ENCODE measurements at regions not wholly inside any gene's neighbourhood (a gene's known extent, or its start where the extent isn't known, plus 50 kb on each side); places are given as distances from the start of the nearest gene placed in this dataset.
A peak's percentile ranks its signal among the peaks of the same experiment; 100 is the strongest.

DNA sequence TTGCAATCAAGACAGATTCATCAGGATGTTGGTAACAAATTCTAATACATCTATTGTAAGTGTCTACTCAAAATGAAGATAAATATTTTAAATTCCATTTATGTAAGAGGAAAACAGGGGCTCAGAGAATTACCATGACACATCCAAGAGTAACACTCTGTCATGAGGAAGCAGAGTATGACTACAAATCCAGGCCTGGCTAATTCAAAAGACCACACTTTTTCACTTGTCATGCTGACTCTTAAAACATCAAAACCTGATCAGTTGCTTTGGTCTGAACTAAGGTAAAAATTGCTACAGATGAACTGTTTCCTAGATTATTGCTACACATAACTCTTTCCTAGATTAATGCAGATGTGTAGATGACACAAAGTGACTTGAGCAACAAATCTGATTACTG is 880.6 kb downstream of the TSN start:
- H3K4me2 ChIP-seq (ENCODE audit: low read length) = no peak overlapping the region
- H3K36me3 Mint-ChIP-seq (ENCODE audit: low read depth, unreplicated experiment) = no peaks in the 10 kb centered on the region
- no peaks in the 10 kb centered on the region for H3K27me3 ChIP-seq (ENCODE audit: insufficient read depth, low read length)
- H3K9me3 ChIP-seq (ENCODE audit: insufficient read depth, low read depth, low read length) = no peaks in the 10 kb centered on the region
- DNase-seq (ENCODE audit: low read depth) (peak; percentile 19), FAIRE-seq (no peak)
- H3K36me3 ChIP-seq (ENCODE audit: insufficient read depth, low read length) = no peaks in the 10 kb centered on the region
- no peaks in the 10 kb centered on the region for H3K79me2 ChIP-seq (ENCODE audit: insufficient read depth, low read length)
- peak overlapping the region; percentile 72 for H3K27ac Mint-ChIP-seq (ENCODE audit: unreplicated experiment)
- no peaks in the 10 kb centered on the region for H3K27me3 Mint-ChIP-seq (ENCODE audit: low read depth, unreplicated experiment)
- no peak overlapping the region for H3K4me3 ChIP-seq (ENCODE audit: insufficient read depth, low read depth, low read length)
- H3K4me1 ChIP-seq (ENCODE audit: insufficient read depth, low read length) = peaks cover 3% of the 10 kb centered on the region
- H3K4me3 Mint-ChIP-seq (ENCODE audit: unreplicated experiment) = no peak overlapping the region
- H3K4me1 Mint-ChIP-seq (ENCODE audit: low read depth, unreplicated experiment) = peaks cover 20% of the 10 kb centered on the region
- no peaks in the 10 kb centered on the region for H3K9me3 Mint-ChIP-seq (ENCODE audit: unreplicated experiment)
- H3K9ac ChIP-seq (ENCODE audit: low read length) = no peak overlapping the region
- no peaks in the 10 kb centered on the region for H4K20me1 ChIP-seq (ENCODE audit: insufficient read depth, low read length)
- TF ChIP-seq, protein P1, sequence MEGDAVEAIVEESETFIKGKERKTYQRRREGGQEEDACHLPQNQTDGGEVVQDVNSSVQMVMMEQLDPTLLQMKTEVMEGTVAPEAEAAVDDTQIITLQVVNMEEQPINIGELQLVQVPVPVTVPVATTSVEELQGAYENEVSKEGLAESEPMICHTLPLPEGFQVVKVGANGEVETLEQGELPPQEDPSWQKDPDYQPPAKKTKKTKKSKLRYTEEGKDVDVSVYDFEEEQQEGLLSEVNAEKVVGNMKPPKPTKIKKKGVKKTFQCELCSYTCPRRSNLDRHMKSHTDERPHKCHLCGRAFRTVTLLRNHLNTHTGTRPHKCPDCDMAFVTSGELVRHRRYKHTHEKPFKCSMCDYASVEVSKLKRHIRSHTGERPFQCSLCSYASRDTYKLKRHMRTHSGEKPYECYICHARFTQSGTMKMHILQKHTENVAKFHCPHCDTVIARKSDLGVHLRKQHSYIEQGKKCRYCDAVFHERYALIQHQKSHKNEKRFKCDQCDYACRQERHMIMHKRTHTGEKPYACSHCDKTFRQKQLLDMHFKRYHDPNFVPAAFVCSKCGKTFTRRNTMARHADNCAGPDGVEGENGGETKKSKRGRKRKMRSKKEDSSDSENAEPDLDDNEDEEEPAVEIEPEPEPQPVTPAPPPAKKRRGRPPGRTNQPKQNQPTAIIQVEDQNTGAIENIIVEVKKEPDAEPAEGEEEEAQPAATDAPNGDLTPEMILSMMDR (IDR thresholded peaks at IDR 0.05; ENCODE audit: insufficient read depth, low read depth, low read length) = no peak
- no peak for TF ChIP-seq EZH2 (IDR thresholded peaks at IDR 0.05; ENCODE audit: insufficient read depth, low read length)
- no peak overlapping the region for H2AFZ ChIP-seq (ENCODE audit: low read depth, low read length)
- H3K27ac ChIP-seq (ENCODE audit: low read depth, low read length) = no peak overlapping the region

DNA sequence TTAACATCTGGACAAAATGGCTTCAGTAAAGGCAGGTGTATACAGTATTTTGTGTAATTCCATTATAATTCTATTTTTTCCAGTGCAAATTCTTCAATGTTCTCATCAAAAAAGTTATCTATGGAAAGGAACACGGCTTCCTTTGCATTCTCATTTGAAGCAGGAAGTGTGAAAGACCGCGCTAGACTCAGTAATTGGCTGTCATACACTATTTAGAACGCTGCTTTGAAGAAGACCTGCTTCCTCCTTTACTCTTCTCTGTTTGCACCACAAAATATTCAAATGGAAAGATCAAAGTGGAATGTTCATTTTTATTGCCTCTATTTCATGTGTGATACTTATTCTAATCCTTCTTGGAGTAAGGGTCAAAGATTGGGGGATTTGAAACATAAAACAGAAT is 883.7 kb downstream of the TSN start:
- H3K27me3 Mint-ChIP-seq (ENCODE audit: low read depth, unreplicated experiment) = no peaks in the 10 kb centered on the region
- Histone ChIP-seq H3K9ac (ENCODE audit: low read length) (no peak overlapping the region), H2AFZ (ENCODE audit: low read depth, low read length) (no peak overlapping the region), H3K79me2 (ENCODE audit: insufficient read depth, low read length) (no peaks in the 10 kb centered on the region), H4K20me1 (ENCODE audit: insufficient read depth, low read length) (no peaks in the 10 kb centered on the region), H3K4me1 (ENCODE audit: insufficient read depth, low read length) (peaks cover 3% of the 10 kb centered on the region), H3K4me3 (ENCODE audit: insufficient read depth, low read depth, low read length) (no peak overlapping the region), H3K27ac (ENCODE audit: low read depth, low read length) (no peak overlapping the region), H3K27me3 (ENCODE audit: insufficient read depth, low read length) (no peaks in the 10 kb centered on the region), H3K4me2 (ENCODE audit: low read length) (no peak overlapping the region), H3K36me3 (ENCODE audit: insufficient read depth, low read length) (no peaks in the 10 kb centered on the region), H3K9me3 (ENCODE audit: insufficient read depth, low read depth, low read length) (no peaks in the 10 kb centered on the region)
- DNase-seq (ENCODE audit: low read depth) = no peak
- H3K36me3 Mint-ChIP-seq (ENCODE audit: low read depth, unreplicated experiment) = no peaks in the 10 kb centered on the region
- H3K9me3 Mint-ChIP-seq (ENCODE audit: unreplicated experiment) = no peaks in the 10 kb centered on the region
- peaks cover 26% of the 10 kb centered on the region for H3K4me1 Mint-ChIP-seq (ENCODE audit: low read depth, unreplicated experiment)
- H3K4me3 Mint-ChIP-seq (ENCODE audit: unreplicated experiment) = no peak overlapping the region
- no peak overlapping the region for H3K27ac Mint-ChIP-seq (ENCODE audit: unreplicated experiment)
- FAIRE-seq = no peak
- TF ChIP-seq, protein P1 (IDR thresholded peaks at IDR 0.05; ENCODE audit: insufficient read depth, low read depth, low read length) = no peak
- TF ChIP-seq EZH2 (IDR thresholded peaks at IDR 0.05; ENCODE audit: insufficient read depth, low read length) = no peak

DNA sequence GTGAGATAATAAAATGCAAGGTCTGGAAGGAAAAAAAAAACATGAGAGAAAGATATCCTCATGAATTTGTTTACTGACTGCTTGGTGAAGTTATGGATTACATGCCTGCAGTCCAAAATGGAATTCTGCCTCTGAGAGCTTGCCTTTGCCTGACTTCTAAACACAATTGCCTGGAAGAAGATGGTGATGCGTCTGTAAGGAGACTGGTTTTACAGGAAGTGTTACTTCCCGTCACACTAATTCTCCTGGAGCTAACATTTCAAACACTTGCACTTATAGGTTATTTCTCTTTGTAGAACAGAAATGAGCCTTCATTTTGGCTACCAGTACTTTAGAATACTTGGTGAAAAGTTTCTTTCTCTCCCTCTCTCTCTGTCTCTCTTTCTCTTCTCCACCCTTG is 884.3 kb downstream of the TSN start:
- Histone ChIP-seq H3K4me3 (ENCODE audit: insufficient read depth, low read depth, low read length) (no peak overlapping the region), H4K20me1 (ENCODE audit: insufficient read depth, low read length) (no peaks in the 10 kb centered on the region), H3K79me2 (ENCODE audit: insufficient read depth, low read length) (no peaks in the 10 kb centered on the region), H3K9me3 (ENCODE audit: insufficient read depth, low read depth, low read length) (no peaks in the 10 kb centered on the region), H3K9ac (ENCODE audit: low read length) (no peak overlapping the region), H3K27me3 (ENCODE audit: insufficient read depth, low read length) (no peaks in the 10 kb centered on the region), H3K4me1 (ENCODE audit: insufficient read depth, low read length) (no peaks in the 10 kb centered on the region), H3K27ac (ENCODE audit: low read depth, low read length) (no peak overlapping the region), H3K36me3 (ENCODE audit: insufficient read depth, low read length) (no peaks in the 10 kb centered on the region), H2AFZ (ENCODE audit: low read depth, low read length) (no peak overlapping the region), H3K4me2 (ENCODE audit: low read length) (no peak overlapping the region)
- Mint-ChIP-seq H3K4me3 (ENCODE audit: unreplicated experiment) (no peak overlapping the region), H3K27ac (ENCODE audit: unreplicated experiment) (no peak overlapping the region), H3K9me3 (ENCODE audit: unreplicated experiment) (no peaks in the 10 kb centered on the region), H3K4me1 (ENCODE audit: low read depth, unreplicated experiment) (peaks cover 21% of the 10 kb centered on the region), H3K27me3 (ENCODE audit: low read depth, unreplicated experiment) (no peaks in the 10 kb centered on the region), H3K36me3 (ENCODE audit: low read depth, unreplicated experiment) (no peaks in the 10 kb centered on the region)
- no peak for FAIRE-seq
- TF ChIP-seq, protein P1 (IDR thresholded peaks at IDR 0.05; ENCODE audit: insufficient read depth, low read depth, low read length) = no peak
- no peak for TF ChIP-seq EZH2 (IDR thresholded peaks at IDR 0.05; ENCODE audit: insufficient read depth, low read length)
- no peak for DNase-seq (ENCODE audit: low read depth)
